Esophagus muscularis mucosa (tissue), 4 donors: ENCODE measurements at regions not wholly inside any gene's neighbourhood (a gene's known extent, or its start where the extent isn't known, plus 50 kb on each side); places are given as distances from the start of the nearest gene placed in this dataset.

ENCODE experiments used
- DNase-seq: peaks from one replicate; pipeline ENCODE4 v3.0.0-alpha.2; 2017; ENCODE audit errors: extremely low spot score
- H3K27ac ChIP-seq, 4 donors: fragments of 200-600 bp; sonication (generic); replicated peaks in 1 of 4; 1 replicate in 3 of 4; 2 replicates in 1 of 4; pipeline ENCODE4 v1.5.1; 2016 to 2019; ENCODE audit warnings: mild to moderate bottlenecking in 1 of 4
- H3K27me3 ChIP-seq, 4 donors: fragments of 200-600 bp; sonication (generic); one replicate each; pipeline versions ENCODE4 v1.5.1 to v1.6.0; 2016 to 2019
- H3K36me3 ChIP-seq, 4 donors: fragments of 200-600 bp; sonication (generic); one replicate each; pipeline ENCODE4 v1.5.1; 2016 to 2019
- H3K4me1 ChIP-seq, 4 donors: fragments of 200-600 bp; sonication (generic); one replicate each; pipeline ENCODE4 v1.5.1; 2016 to 2019
- H3K4me3 ChIP-seq, 4 donors: fragments of 200-600 bp; sonication (generic); 1 replicate in 2 of 4; 2 replicates in 2 of 4; pipeline ENCODE4 v1.5.1; 2016 to 2019; ENCODE audit warnings: mild to moderate bottlenecking in 4 of 4, moderate library complexity in 1 of 4
- H3K9me3 ChIP-seq, 4 donors: fragments of 200-600 bp; sonication (generic); 1 replicate in 3 of 4; 2 replicates in 1 of 4; pipeline ENCODE4 v1.5.1; 2016 to 2019
- CTCF ChIP-seq, 3 experiments: fragments of 200-600 bp in 2 of 3; fragments of 450-650 bp in 1 of 3; sonication (generic) in 2 of 3; IDR thresholded peaks; one replicate each; pipeline ENCODE4 v1.5.1; 2017 to 2019; ENCODE audit warnings: antibody characterized with exemption in 3 of 3, mild to moderate bottlenecking in 2 of 3, moderate library complexity in 1 of 3
- EP300 ChIP-seq: sonication (generic); formaldehyde crosslinking; IDR thresholded peaks from one replicate; pipeline ENCODE4 v1.6.1; 2017; ENCODE audit warnings: antibody characterized with exemption
- POLR2A ChIP-seq: fragments of 450-650 bp; IDR thresholded peaks from one replicate; pipeline ENCODE4 v1.6.1; 2017; ENCODE audit warnings: antibody characterized with exemption, moderate library complexity, mild to moderate bottlenecking, low read depth
- POLR2AphosphoS5 ChIP-seq, 2 donors: sonication (generic); formaldehyde crosslinking; IDR thresholded peaks; one replicate each; pipeline ENCODE4 v1.6.1; 2017; ENCODE audit warnings: antibody characterized with exemption in 2 of 2
- WGBS: methylation state at CpG from one replicate; pipeline ENCODE4 v1.1.5; 2018; 5-methylcytosine and 5-hydroxymethylcytosine counted together
- intact Hi-C: fragments of 100-400 bp; cut with DNase I; formaldehyde crosslinking; loops from one replicate; pipeline ENCODE4 v1.15.1; 2023

- no peaks in the 10 kb centered on the region for H3K4me1 ChIP-seq
- H3K36me3 ChIP-seq = no peaks in the 10 kb centered on the region
- no peak for DNase-seq
- H3K27ac ChIP-seq = no peak overlapping the region
- no peak overlapping the region for H3K4me3 ChIP-seq
- TF ChIP-seq POLR2A (no peak), POLR2AphosphoS5 (IDR thresholded peaks at IDR 0.05) (no peak), CTCF (IDR thresholded peaks at IDR 0.05) (no peak), EP300 (no peak)
- intact Hi-C loops = no loop called here
- no peaks in the 10 kb centered on the region for H3K27me3 ChIP-seq
- 90% methylated on average over 5 of the region's 5 CpGs for WGBS
- no peaks in the 10 kb centered on the region for H3K9me3 ChIP-seq
These were observed 419.4 kb upstream of the CELF2 start for GRCh38 chr10:10598297-10598696.

GRCh38 chr10:10600004-10600403, 417.7 kb upstream of the CELF2 start:
- 91% methylated on average over 5 of the region's 5 CpGs for WGBS
- Histone ChIP-seq H3K4me1 (no peaks in the 10 kb centered on the region), H3K27me3 (no peaks in the 10 kb centered on the region), H3K36me3 (no peaks in the 10 kb centered on the region), H3K9me3 (no peaks in the 10 kb centered on the region), H3K27ac (no peak overlapping the region), H3K4me3 (no peak overlapping the region)
- intact Hi-C loops = no loop called here
- TF ChIP-seq CTCF (IDR thresholded peaks at IDR 0.05) (no peak), POLR2A (no peak), EP300 (no peak), POLR2AphosphoS5 (IDR thresholded peaks at IDR 0.05) (no peak)
- no peak for DNase-seq

- WGBS = 54% methylated on average over 9 of the region's 9 CpGs
- H3K27me3 ChIP-seq = no peaks in the 10 kb centered on the region
These were observed 412.1 kb upstream of the CELF2 start for GRCh38 chr10:10605551-10606081.

GRCh38 chr10:10609379-10609955, 408.2 kb upstream of the CELF2 start:
- WGBS = 93% methylated on average over 8 of the region's 8 CpGs
- no peaks in the 10 kb centered on the region for H3K9me3 ChIP-seq
- H3K36me3 ChIP-seq = no peaks in the 10 kb centered on the region
- H3K27ac ChIP-seq = no peak overlapping the region
- no peak for DNase-seq
- no peak overlapping the region for H3K4me3 ChIP-seq
- intact Hi-C loops = no loop called here
- no peak for TF ChIP-seq POLR2A
- no peak for TF ChIP-seq CTCF (IDR thresholded peaks at IDR 0.05)
- no peak for TF ChIP-seq POLR2AphosphoS5 (IDR thresholded peaks at IDR 0.05)
- no peak for TF ChIP-seq EP300
- H3K4me1 ChIP-seq = no peaks in the 10 kb centered on the region
- no peaks in the 10 kb centered on the region for H3K27me3 ChIP-seq

More at GRCh38 chr10:10605551-10606081, 412.1 kb upstream of the CELF2 start:
- no peak for DNase-seq
- intact Hi-C loops = no loop called here
- H3K9me3 ChIP-seq = no peaks in the 10 kb centered on the region
- H3K27ac ChIP-seq = peak overlapping the region; percentile 28 to 56 (median 45)
- no peaks in the 10 kb centered on the region for H3K4me1 ChIP-seq
- H3K36me3 ChIP-seq = no peaks in the 10 kb centered on the region
- TF ChIP-seq CTCF (IDR thresholded peaks at IDR 0.05) (no peak), POLR2A (no peak), POLR2AphosphoS5 (IDR thresholded peaks at IDR 0.05) (peak; percentile 49 to 60), EP300 (no peak)
- H3K4me3 ChIP-seq = no peak overlapping the region

- no peak for TF ChIP-seq POLR2A
- no peak for TF ChIP-seq CTCF (IDR thresholded peaks at IDR 0.05)
- no peak for TF ChIP-seq POLR2AphosphoS5 (IDR thresholded peaks at IDR 0.05)
- no peak for TF ChIP-seq EP300
- Histone ChIP-seq H3K27ac (no peak overlapping the region), H3K36me3 (no peaks in the 10 kb centered on the region), H3K27me3 (no peaks in the 10 kb centered on the region), H3K9me3 (no peaks in the 10 kb centered on the region), H3K4me3 (no peak overlapping the region), H3K4me1 (no peaks in the 10 kb centered on the region)
- 89% methylated on average over 1 of the region's 1 CpG for WGBS
- intact Hi-C loops = no loop called here
- no peak for DNase-seq
These were observed 407.5 kb upstream of the CELF2 start for GRCh38 chr10:10610171-10610570.
